K562 (cell line): ENCODE measurements at regions not wholly inside any gene's neighbourhood (a gene's known extent, or its start where the extent isn't known, plus 50 kb on each side); places are given as distances from the start of the nearest gene placed in this dataset.

Experiments used
- ATAC-seq: fragments of 200-7000 bp; cut with Tn5 transposase; 3 replicates; pipeline ENCODE4 v1.9.1; 2020; ENCODE audit warnings: moderate library complexity
- BruUV-seq: library from RNA; stranded (reverse); fragments of 400-500 nt; replicated peaks from 2 replicates; lab custom pipeline; 2021; lab: Mats Ljungman, UMichigan
- CTCF ChIA-PET: fragments of 300-600 bp; formaldehyde crosslinking; extraction: SDS; loops from one replicate; lab custom pipeline; 2021; ENCODE audit warnings: low intra/inter-chr PET ratio; lab: Yijun Ruan, JAX
- POLR2A ChIA-PET: fragments of 300-600, 350-650 bp; sonication (Branson Sonifier 250); formaldehyde crosslinking; extraction: SDS; loops from one replicate; lab custom pipeline; 2021; ENCODE audit warnings: antibody characterized with exemption, inconsistent platforms; lab: Yijun Ruan, JAX
- DNase-seq, 4 experiments: peaks; one replicate each; pipeline versions ENCODE4 v3.0.0 to v3.0.0-alpha.2; 2011 to 2018; ENCODE audit warnings: low spot score in 3 of 4, mixed read lengths in 3 of 4; ENCODE audit errors: extremely low read depth in 1 of 4
- FAIRE-seq: peaks from 2 replicates; lab custom pipeline; 2011; peaks lifted over from hg19 to GRCh38; lab: Jason Lieb, UNC
- H2AFZ ChIP-seq: 2 replicates; pipeline ENCODE4 v1.6.0; 2011; ENCODE audit warnings: low read depth, low read length, control low read depth, inconsistent platforms
- H3K27ac ChIP-seq: fragments of 200-600 bp; 3 replicates; pipeline ENCODE4 v1.8.0; 2011; ENCODE audit warnings: low read depth, mild to moderate bottlenecking, control low read depth, inconsistent platforms, low read length, moderate library complexity, mixed read lengths; ENCODE audit errors: extremely low read depth
- H3K27me3 ChIP-seq, 2 experiments: fragments of 300-600 bp in 1 of 2; 2 replicates in 1 of 2; 3 replicates in 1 of 2; pipeline versions ENCODE4 v1.6.0 to v1.8.0; 2011; ENCODE audit warnings: inconsistent platforms in 2 of 2, low read length in 2 of 2, mild to moderate bottlenecking in 1 of 2, mixed read lengths in 1 of 2, moderate library complexity in 1 of 2; ENCODE audit not compliant: control insufficient read depth in 2 of 2, insufficient read depth in 2 of 2
- H3K36me3 ChIP-seq: fragments of 300-600 bp; 3 replicates; pipeline ENCODE4 v1.8.0; 2011; ENCODE audit warnings: mild to moderate bottlenecking, low read length, inconsistent platforms; ENCODE audit not compliant: control insufficient read depth, insufficient read depth
- H3K4me1 ChIP-seq, 2 experiments: fragments of 200-600 bp in 1 of 2; replicated peaks in 1 of 2; 2 replicates in 1 of 2; 3 replicates in 1 of 2; pipeline versions ENCODE4 v1.5.1 to v1.8.0; 2011; ENCODE audit warnings: inconsistent platforms in 2 of 2, low read length in 2 of 2, mild to moderate bottlenecking in 1 of 2, mixed read lengths in 1 of 2, moderate library complexity in 1 of 2; ENCODE audit not compliant: control insufficient read depth in 2 of 2, insufficient read depth in 2 of 2
- H3K4me2 ChIP-seq: 2 replicates; pipeline ENCODE4 v1.6.1; 2011; ENCODE audit warnings: low read length, control low read depth, inconsistent platforms, mixed read lengths; ENCODE audit not compliant: insufficient read depth
- H3K4me3 ChIP-seq: fragments of 200-600 bp; sonication (generic), shearing (Covaris generic); 2 replicates; pipeline ENCODE4 v1.5.1; 2016; ENCODE audit warnings: control low read depth, inconsistent platforms
- H3K79me2 ChIP-seq: fragments of 200-600 bp; 3 replicates; pipeline ENCODE4 v1.8.0; 2011; ENCODE audit warnings: low read length, inconsistent platforms; ENCODE audit not compliant: control insufficient read depth, insufficient read depth
- H3K9ac ChIP-seq, 2 experiments: 2 replicates each; pipeline versions ENCODE4 v1.6.0 to v1.6.1; 2011; ENCODE audit warnings: low read depth in 2 of 2, low read length in 2 of 2, control low read depth in 1 of 2, inconsistent platforms in 1 of 2, mild to moderate bottlenecking in 1 of 2, mixed read lengths in 1 of 2; ENCODE audit not compliant: insufficient read depth in 1 of 2
- H3K9me1 ChIP-seq: one replicate; pipeline ENCODE4 v1.6.0; 2011; ENCODE audit warnings: inconsistent platforms, mild to moderate bottlenecking, low read length, moderate library complexity; ENCODE audit not compliant: control insufficient read depth, insufficient read depth
- H3K9me3 ChIP-seq: replicated peaks from 2 replicates; pipeline ENCODE4 v1.5.1; 2011; ENCODE audit warnings: low read depth, low read length, inconsistent platforms; ENCODE audit not compliant: control insufficient read depth, insufficient read depth
- H4K20me1 ChIP-seq: replicated peaks from 2 replicates; pipeline ENCODE4 v1.6.1; 2011; ENCODE audit warnings: low read length, inconsistent platforms, mixed read lengths; ENCODE audit not compliant: control insufficient read depth, insufficient read depth
- ATF7 ChIP-seq: fragments of 450-650 bp; IDR thresholded peaks from 2 replicates; pipeline ENCODE4 v1.7.1; 2014; ENCODE audit warnings: mild to moderate bottlenecking, moderate library complexity
- HDAC2 ChIP-seq: fragments of 450-650 bp; IDR thresholded peaks from 2 replicates; pipeline ENCODE4 v1.6.1; 2016; ENCODE audit warnings: mild to moderate bottlenecking
- KLF13 ChIP-seq: fragments of 450-650 bp; IDR thresholded peaks from 2 replicates; pipeline ENCODE4 v1.6.1; 2016; ENCODE audit warnings: missing genetic modification characterization, low read depth, mild to moderate bottlenecking, missing compliant biosample characterization, moderate library complexity, borderline replicate concordance
- MEIS2 ChIP-seq: fragments of 450-650 bp; IDR thresholded peaks from 2 replicates; pipeline ENCODE4 v1.6.1; 2014; ENCODE audit warnings: mild to moderate bottlenecking; ENCODE audit not compliant: partially characterized antibody
- MITF ChIP-seq: IDR thresholded peaks from 2 replicates; pipeline ENCODE4 v1.6.1; 2014; ENCODE audit warnings: antibody characterized with exemption
- PCBP2 ChIP-seq: fragments of 200-400 bp; formaldehyde crosslinking; IDR thresholded peaks from 2 replicates; pipeline ENCODE4 v1.6.1; 2018; ENCODE audit warnings: low read length, low read depth, mild to moderate bottlenecking, moderate library complexity; ENCODE audit not compliant: poor library complexity, severe bottlenecking
- SNIP1 ChIP-seq: fragments of 450-650 bp; IDR thresholded peaks from 2 replicates; pipeline ENCODE4 v1.7.1; 2017; ENCODE audit warnings: low read depth, mild to moderate bottlenecking
- TRIM28 ChIP-seq: fragments of 450-650 bp; IDR thresholded peaks from 2 replicates; pipeline ENCODE4 v1.6.1; 2017
- ZKSCAN3 ChIP-seq: fragments of 250-450 bp; sonication (Bioruptor Pico); IDR thresholded peaks from 2 replicates; pipeline ENCODE4 v1.4.0; 2020
- WGBS: fragments of 100-300 bp; shearing (Covaris generic); methylation state at CpG from one replicate; pipeline ENCODE4 v1.1.6; 2016; ENCODE audit warnings: low coverage, mixed read lengths; ENCODE audit not compliant: insufficient coverage; ENCODE audit errors: missing lambda C conversion rate; 5-methylcytosine and 5-hydroxymethylcytosine counted together
- in situ Hi-C: fragments of 300-500 bp; cut with MboI; formaldehyde crosslinking; loops from 4 replicates; pipeline ENCODE4 v1.15.0; 2018; ENCODE audit warnings: inconsistent platforms, mixed read lengths
- intact Hi-C: fragments of 100-400 bp; cut with micrococcal nuclease; formaldehyde crosslinking; loops from 2 replicates; pipeline ENCODE4 v1.14.2; 2022

GRCh38 chr18:71134122-71134521 is 845.3 kb downstream of the SOCS6 start:
- in situ Hi-C loops (no loop called here), intact Hi-C loops (no loop called here)
- Histone ChIP-seq H3K9me1 (no peaks in the 10 kb centered on the region), H3K4me2 (no peak overlapping the region), H3K4me1 (no peaks in the 10 kb centered on the region), H3K79me2 (no peaks in the 10 kb centered on the region), H2AFZ (no peak overlapping the region), H3K9ac (no peak overlapping the region), H3K27me3 (no peaks in the 10 kb centered on the region), H3K27ac (no peak overlapping the region), H3K36me3 (no peaks in the 10 kb centered on the region), H4K20me1 (no peaks in the 10 kb centered on the region), H3K4me3 (no peak overlapping the region), H3K9me3 (no peaks in the 10 kb centered on the region)
- FAIRE-seq (no peak), DNase-seq (no peak), ATAC-seq (no peak)
- 0% methylated on average over 4 of the region's 4 CpGs for whole genome bisulfite sequencing
- TF ChIP-seq SNIP1, result no peak
- no peak for TF ChIP-seq KLF13 (tag)
- TF ChIP-seq MITF, result no peak
- TF ChIP-seq ZKSCAN3 (CRISPR knock-in tag), result no peak
- no peak for TF ChIP-seq HDAC2
- TF ChIP-seq TRIM28, result no peak
- TF ChIP-seq MEIS2, result no peak
- no peak for TF ChIP-seq ATF7
- TF ChIP-seq PCBP2, result no peak
- ChIA-PET POLR2A (no interaction called here), CTCF (no interaction called here)
- no TSS peak for BruUV-seq
